GM18502 (cell line): ENCODE measurements at regions not wholly inside any gene's neighbourhood (a gene's known extent, or its start where the extent isn't known, plus 50 kb on each side); places are given as distances from the start of the nearest gene placed in this dataset.

Source experiments
- ATAC-seq: cut with Tn5 transposase; IDR thresholded peaks from one replicate; pipeline ENCODE4 v1.9.1; 2021; ENCODE audit warnings: mild to moderate bottlenecking; ENCODE audit not compliant: unreplicated experiment, poor library complexity

DNA sequence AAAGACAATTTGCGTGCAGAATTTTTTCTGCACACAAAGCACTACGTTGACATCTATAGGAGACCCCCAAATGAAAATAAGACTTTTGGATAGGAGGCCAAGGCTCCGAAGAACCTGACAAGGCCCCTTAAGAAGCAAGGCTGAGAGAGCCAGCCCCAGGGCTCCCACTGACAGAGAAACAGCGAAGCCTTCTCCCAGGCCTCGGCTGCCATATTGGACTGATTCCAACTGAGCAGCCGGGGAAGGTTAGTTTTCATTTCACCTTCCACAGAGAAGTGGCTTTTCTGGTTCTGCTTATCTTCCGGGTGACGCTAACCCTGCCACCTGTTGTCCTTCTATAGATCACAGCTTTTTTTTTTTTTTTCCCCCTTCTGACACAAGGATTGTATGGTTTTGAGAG is 356.7 kb downstream of the SOX9 start:
- no peak for ATAC-seq

GRCh38 chr17:72479113-72479512 is 358.3 kb downstream of the SOX9 start:
- no peak for ATAC-seq

- ATAC-seq, result no peak
Measured at GRCh38 chr17:72481572-72481971, 360.8 kb downstream of the SOX9 start.

DNA sequence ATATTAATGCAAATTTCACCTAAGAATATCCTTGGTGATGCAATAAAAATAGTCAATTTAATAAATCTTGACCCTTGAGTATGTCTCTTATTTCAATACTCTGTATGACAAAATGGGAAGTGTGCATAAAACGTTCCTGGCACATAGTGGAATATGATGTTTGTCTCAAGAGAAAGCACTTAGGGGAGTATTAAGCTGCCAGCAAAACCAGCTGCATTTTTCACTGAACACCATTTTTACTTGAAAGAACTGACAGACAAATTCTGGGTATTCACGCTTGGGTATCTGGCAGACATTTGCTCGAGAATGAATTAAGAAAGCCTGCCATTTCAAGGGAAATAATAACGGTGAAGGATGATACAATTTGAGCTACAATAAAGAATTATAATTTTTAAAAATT is 364.8 kb downstream of the SOX9 start:
- ATAC-seq, result no peak

- ATAC-seq, result no peak
Measured at GRCh38 chr17:72486806-72487205, 366.0 kb downstream of the SOX9 start.

DNA sequence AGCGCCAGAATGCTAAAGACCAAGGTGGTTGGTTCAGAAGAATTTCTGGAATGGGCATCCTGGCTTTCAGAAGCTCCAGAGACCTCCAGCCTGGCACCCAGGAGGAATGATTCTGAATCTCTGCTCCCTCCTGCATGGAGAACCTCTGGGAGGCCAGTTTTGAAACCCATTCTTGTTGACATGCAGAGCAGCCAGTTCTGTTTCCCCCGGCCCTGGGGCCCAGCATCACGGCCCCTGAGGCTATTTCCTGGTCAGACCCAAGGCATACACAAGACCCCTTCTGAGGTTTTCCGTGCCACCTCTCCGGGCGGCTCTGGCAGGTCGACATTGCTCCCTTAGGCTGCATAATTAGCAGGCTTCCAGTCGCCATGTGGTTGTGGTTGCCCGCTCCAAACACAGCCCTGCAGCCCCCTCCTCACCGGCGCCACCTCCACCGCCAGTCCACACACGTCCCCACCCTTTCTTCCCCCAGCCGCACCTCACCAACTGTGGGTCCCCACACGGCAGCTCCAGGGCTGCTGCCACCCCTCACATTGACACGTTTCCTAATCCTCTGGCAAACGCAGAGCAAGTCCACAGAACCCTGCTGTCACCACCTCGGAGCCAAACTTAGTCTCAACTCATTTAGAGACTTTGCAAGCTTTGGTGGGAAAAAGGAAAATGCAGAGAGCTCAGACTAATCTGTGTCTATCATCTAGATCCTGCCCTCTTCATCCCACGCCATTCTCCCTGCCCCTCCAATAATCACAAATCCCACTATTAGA is 367.1 kb downstream of the SOX9 start:
- no peak for ATAC-seq

DNA sequence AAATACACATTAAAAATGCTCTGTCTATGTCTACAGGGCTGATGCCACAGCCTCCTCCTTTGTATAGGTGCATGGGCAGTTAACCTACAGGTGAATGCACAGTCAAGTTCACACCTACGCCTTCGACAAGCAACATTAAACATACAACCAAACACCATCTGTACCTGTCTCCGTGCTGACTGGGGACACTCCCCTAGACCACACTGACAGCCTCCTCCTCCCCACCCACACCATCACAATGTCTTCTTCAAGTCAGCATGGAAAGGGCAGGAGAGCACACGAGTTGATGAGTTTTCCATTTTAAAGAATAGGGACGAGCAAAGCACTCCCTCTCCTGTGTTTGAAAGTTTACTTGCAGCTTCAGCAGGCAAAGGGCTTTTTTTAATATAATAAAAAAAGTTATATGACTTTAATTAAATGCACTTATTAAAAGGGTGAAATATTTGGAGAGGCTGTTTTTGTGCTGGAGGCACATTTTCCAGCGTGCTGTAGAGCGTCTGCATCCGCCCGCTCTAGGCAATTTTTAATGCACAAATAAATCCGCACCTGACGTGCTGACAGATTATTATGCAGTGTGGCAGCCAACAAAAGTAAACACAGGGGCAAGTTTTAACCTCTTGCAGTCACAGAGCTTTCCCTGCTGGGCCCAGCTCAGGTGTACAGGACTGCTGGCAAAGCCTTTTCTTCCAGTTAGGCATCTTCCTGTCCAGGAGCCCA is 367.9 kb downstream of the SOX9 start:
- no peak for ATAC-seq

GRCh38 chr17:72489272-72489641 is 368.4 kb downstream of the SOX9 start:
- no peak for ATAC-seq

DNA sequence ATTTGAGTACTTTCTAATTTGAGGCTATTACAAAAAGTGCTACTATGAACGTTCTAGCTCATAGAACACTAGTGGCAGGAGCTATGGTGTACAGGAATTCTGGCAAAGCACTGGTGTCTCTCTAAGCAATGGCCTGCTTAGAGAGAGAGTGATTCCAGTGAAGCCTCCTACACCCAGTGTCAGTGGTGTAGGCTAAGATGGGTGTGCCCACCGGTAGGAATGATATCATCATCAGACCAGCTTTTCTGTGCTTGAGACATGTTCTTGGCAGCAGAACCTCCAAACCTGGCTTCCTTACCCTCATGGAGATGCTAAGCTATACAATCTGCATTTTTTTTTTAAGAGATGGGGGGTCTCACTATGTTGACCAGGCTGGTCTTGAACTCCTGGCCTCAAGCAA is 370.3 kb downstream of the SOX9 start:
- no peak for ATAC-seq

DNA sequence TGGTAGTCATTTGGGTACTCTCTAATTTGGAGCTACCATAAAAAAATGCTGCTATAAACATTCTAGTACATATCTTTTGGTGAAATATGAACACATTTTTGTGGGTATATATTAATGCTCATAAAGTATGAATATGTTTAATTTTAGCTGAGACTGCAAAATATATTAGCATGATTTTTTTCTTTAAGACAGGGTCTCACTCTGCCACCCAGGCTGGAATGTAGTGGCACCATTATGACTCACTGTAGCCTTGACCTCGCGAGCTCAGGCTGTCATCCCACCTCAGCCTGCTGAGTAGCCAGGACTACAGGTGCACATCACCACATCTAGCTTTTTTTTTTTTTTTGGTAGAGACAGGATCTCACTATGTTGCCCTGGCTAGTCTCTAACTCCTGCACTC is 371.7 kb downstream of the SOX9 start:
- ATAC-seq, result no peak

- no peak for ATAC-seq
Measured at GRCh38 chr17:72492941-72493340, 372.1 kb downstream of the SOX9 start.

DNA sequence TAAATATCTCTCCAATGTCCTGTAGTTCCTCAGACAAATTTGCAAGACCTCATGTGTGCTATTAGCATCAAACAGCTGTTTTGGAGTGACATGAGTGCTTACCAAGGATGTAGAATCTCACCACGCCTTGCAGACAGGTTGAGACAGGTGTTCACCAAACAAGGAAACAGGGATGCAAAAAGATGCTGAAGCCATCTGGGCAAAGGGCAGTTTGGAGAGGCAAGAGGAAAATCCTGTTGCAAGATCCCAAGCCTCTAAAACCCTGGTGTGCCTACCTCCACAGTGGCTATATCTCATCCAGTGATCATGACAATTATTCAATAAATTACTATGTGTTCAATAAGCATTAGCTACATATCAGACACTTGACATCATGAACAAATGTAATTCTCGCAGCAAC is 373.7 kb downstream of the SOX9 start:
- no peak for ATAC-seq

DNA sequence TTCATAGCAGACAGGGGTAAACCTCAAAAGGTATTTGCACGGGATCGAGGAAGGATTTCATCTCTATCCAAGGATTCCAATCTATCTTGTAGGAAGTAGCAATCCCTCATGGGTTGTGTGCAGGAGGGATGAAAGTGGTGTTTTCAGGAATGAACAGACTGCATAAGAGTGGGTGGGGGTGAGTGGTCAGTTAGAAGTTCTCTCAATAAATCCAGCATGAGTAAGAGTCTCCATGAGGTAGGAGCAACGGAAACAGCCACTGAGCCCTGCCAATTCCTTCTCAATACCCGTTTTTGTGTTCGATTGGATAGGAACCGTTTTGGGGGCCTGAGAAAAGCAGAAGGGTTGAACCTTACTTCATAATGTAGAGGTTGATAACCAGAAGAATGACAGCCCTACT is 375.6 kb downstream of the SOX9 start:
- no peak for ATAC-seq

DNA sequence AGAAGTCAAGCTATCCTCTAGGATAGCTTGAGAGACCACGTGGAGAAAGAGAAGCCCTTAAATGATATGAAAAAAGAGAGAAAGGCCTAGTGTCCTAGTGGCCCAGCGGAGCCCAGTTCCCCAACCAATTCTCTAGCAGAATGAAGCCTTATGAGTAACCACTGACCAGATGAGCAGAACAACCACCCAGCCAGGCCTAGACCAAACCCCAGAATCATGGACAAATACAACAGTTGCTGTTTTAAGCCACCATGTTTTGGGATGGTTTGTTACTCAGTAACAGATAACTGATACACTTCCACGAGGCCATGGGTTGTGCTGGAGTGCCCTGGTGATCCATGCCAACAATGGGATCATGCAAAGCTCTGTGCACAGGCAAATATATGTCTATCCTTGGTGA is 377.1 kb downstream of the SOX9 start:
- ATAC-seq, result no peak

- no peak for ATAC-seq
Measured at GRCh38 chr17:72498364-72499210, 377.8 kb downstream of the SOX9 start.

GRCh38 chr17:72501404-72502370 is 380.9 kb downstream of the SOX9 start:
- no peak for ATAC-seq

GRCh38 chr17:72502371-72503341 is 381.8 kb downstream of the SOX9 start:
- no peak for ATAC-seq

- ATAC-seq, result no peak
Measured at GRCh38 chr17:72503556-72503955, 382.7 kb downstream of the SOX9 start.

DNA sequence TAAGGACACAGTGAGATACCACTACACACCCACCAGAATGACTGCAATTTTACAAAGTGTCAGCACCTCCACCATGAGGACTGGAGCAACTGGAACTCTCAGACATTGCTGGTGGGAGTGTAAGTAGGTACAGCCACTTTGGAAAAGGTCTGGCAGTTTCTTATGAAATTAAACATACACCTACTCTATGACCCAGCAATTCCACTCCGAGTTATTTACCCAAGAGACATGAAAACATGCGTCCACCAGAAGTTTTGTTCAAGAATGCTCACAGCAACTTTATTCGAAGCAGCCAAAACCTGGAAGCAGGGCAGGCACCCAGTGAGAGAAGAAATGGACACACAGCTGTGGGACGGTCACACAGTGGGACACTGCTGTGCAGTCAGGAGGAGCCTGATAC is 384.0 kb downstream of the SOX9 start:
- ATAC-seq, result no peak
